ENCODE measurements at regions not wholly inside any gene's neighbourhood (a gene's known extent, or its start where the extent isn't known, plus 50 kb on each side); places are given as distances from the start of the nearest gene placed in this dataset.

- Histone ChIP-seq H3K36me3 (ENCODE audit: control insufficient read depth in 2 of 2, insufficient read depth in 2 of 2, low read length in 1 of 2) (no peaks in the 10 kb centered on the region), H3K4me1 (ENCODE audit: control insufficient read depth, insufficient read depth, low read length) (no peaks in the 10 kb centered on the region), H2AFZ (ENCODE audit: control insufficient read depth, low read depth, low read length) (no peak overlapping the region), H3K9ac (ENCODE audit: control insufficient read depth, insufficient read depth, low read length) (no peak overlapping the region), H3K9me3 (replicated peaks; ENCODE audit: control insufficient read depth, insufficient read depth, low read length) (no peaks in the 10 kb centered on the region), H3K4me3 (no peak overlapping the region), H3K27me3 (replicated peaks in 1 of 2; ENCODE audit: control insufficient read depth in 2 of 2, insufficient read depth in 2 of 2, low read length in 1 of 2) (peaks cover 2% of the 10 kb centered on the region in 2 experiments; a peak in 3 of 4 replicates), H3K27ac (ENCODE audit: control insufficient read depth, insufficient read depth) (no peak overlapping the region), H3K4me2 (ENCODE audit: control insufficient read depth, insufficient read depth) (no peak overlapping the region), H4K20me1 (ENCODE audit: control insufficient read depth, insufficient read depth) (no peaks in the 10 kb centered on the region), H3K79me2 (ENCODE audit: control insufficient read depth, insufficient read depth, low read length) (no peaks in the 10 kb centered on the region)
- FAIRE-seq (no peak), ATAC-seq (no peak), DNase-seq (ENCODE audit: low read depth, low spot score) (no peak)
- BruUV-seq (replicated peaks) = no TSS peak
- POLR2A ChIA-PET = no interaction called here
- in situ Hi-C loops (cut with MboI) = no loop called here
- RAD21 ChIA-PET (ENCODE audit: unreplicated experiment) = no interaction called here
- SMC1A ChIA-PET (ENCODE audit: uncharacterized antibody, unreplicated experiment) = no interaction called here
- intact Hi-C loops (cut with micrococcal nuclease; ENCODE audit: unreplicated experiment) = no loop called here
- 79% methylated on average over 2 of the region's 2 CpGs for WGBS (ENCODE audit: insufficient coverage, insufficient replicate concordance, low lambda C conversion rate, missing lambda C conversion rate)
- no peak for TF ChIP-seq TCF3 (IDR thresholded peaks at IDR 0.05; ENCODE audit: borderline replicate concordance, insufficient read depth, low read depth, low read length)
- no peak for TF ChIP-seq RB1 (IDR thresholded peaks at IDR 0.05; ENCODE audit: borderline replicate concordance)
- TF ChIP-seq E2F8 (IDR thresholded peaks at IDR 0.05; ENCODE audit: low read depth, partially characterized antibody) = no peak
- TF ChIP-seq POLR2AphosphoS2 (IDR thresholded peaks at IDR 0.05; ENCODE audit: low read depth, low read length) = no peak
- TF ChIP-seq CBX5 (IDR thresholded peaks at IDR 0.05; ENCODE audit: low read depth) = no peak
- no peak for TF ChIP-seq ATF3 (IDR thresholded peaks at IDR 0.05; ENCODE audit: borderline replicate concordance, extremely low read depth, low read depth, low read length)
- no peak for TF ChIP-seq HDGF (IDR thresholded peaks at IDR 0.05)
- TF ChIP-seq MXI1 (IDR thresholded peaks at IDR 0.05; ENCODE audit: low read depth, low read length) = no peak
- TF ChIP-seq YBX1 (IDR thresholded peaks at IDR 0.05) = no peak
- no peak for TF ChIP-seq ZBTB4 (CRISPR knock-in tag; IDR thresholded peaks at IDR 0.05)
- TF ChIP-seq IRF5 (IDR thresholded peaks at IDR 0.05; ENCODE audit: borderline replicate concordance) = no peak
- no peak for TF ChIP-seq CHD2 (IDR thresholded peaks at IDR 0.05; ENCODE audit: borderline replicate concordance, low read depth, low read length)
- no peak for TF ChIP-seq HDAC6 (IDR thresholded peaks at IDR 0.05; ENCODE audit: unreplicated experiment)
- TF ChIP-seq JUNB (IDR thresholded peaks at IDR 0.05) = no peak
- CTCF ChIA-PET = no interaction called here
These were observed 87.9 kb upstream of the NEURL1B start for GRCh38 chr5:172553167-172553566.

Data from GM12878 (cell line).